GM19324 (cell line): ENCODE measurements at regions not wholly inside any gene's neighbourhood (a gene's known extent, or its start where the extent isn't known, plus 50 kb on each side); places are given as distances from the start of the nearest gene placed in this dataset.
"Not testable (repeated sequence)": the region's sequence is repeated elsewhere in the genome, so short reads cannot be mapped to it uniquely, and the experiment has no call there.

Experiments used
- ATAC-seq: cut with Tn5 transposase; IDR thresholded peaks from one replicate; pipeline ENCODE4 v1.9.1; 2021; ENCODE audit warnings: mild to moderate bottlenecking, moderate library complexity; ENCODE audit not compliant: unreplicated experiment, low FRiP score

GRCh38 chr4:71081192-71081591 lies 87.7 kb downstream of the DCK start:
- ATAC-seq, result no peak

DNA sequence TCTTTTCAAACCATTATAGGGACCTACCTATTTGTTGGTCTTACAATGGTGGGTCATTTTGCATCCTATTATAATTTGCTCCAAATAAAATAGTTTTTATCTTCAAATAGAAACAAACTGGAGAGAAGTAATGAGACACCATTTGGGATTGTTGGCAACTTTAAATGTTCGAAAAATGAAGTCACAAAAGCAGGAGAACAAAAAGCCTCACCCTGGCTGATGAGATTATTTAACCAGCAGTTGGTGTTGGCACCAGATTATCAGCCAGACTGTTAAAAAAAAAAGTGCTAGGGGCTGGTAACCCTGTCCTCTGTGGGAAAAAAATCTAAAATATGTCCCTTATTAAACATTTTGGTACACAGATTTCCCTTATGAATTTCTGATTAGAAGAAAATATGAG lies 100.3 kb downstream of the DCK start:
- no peak for ATAC-seq

- ATAC-seq, result no peak
Measured at GRCh38 chr4:71094201-71094600, 100.8 kb downstream of the DCK start.

DNA sequence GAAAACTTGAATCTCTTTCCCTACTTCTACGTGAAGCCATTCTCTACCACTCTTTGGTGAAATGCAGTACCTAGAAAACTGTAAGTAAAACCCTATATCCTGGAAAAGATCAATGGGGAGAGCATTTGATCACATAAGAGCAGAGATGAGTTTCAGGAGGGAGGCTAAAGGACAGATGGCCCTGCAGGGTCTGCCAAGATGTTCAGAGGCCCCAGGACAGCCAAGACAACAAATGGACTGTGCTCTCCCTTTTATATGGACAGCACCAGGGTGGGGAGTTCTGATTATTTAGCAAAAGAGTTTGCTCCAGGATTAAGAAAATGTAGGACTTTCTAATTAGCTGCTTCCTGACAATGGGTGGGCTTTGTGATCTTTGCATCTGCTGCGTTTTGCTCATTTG lies 101.7 kb downstream of the DCK start:
- ATAC-seq, result no peak

- peak; percentile 56 for ATAC-seq
Measured at GRCh38 chr4:71095545-71095944, 102.1 kb downstream of the DCK start.

- no peak for ATAC-seq
Measured at GRCh38 chr4:71107726-71108125, 114.3 kb downstream of the DCK start.

DNA sequence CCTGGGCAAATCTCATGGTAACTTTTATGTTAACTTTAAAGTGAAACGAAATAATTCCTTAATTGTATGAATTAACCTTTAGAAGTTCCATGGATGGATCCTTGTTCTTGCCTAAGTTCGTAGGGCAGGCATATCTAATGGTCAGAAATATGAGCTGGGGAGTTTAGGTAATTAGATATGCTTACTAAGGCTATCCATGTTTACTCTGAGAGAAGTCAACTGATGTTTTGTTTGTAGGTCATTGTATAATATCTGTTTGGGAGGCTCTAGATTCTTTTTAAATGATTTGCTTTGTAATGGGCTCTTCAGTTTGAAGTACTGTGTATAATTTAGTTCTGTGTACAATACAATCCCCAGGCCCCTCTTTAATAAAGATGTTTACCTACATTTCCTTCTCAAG lies 117.0 kb downstream of the DCK start:
- ATAC-seq, result no peak

GRCh38 chr4:71111133-71111532 lies 117.7 kb downstream of the DCK start:
- ATAC-seq, result not testable (repeated sequence)

GRCh38 chr4:71113294-71113693 lies 119.8 kb downstream of the DCK start:
- ATAC-seq, result no peak

GRCh38 chr4:71120831-71121524 lies 127.5 kb downstream of the DCK start:
- no peak for ATAC-seq

DNA sequence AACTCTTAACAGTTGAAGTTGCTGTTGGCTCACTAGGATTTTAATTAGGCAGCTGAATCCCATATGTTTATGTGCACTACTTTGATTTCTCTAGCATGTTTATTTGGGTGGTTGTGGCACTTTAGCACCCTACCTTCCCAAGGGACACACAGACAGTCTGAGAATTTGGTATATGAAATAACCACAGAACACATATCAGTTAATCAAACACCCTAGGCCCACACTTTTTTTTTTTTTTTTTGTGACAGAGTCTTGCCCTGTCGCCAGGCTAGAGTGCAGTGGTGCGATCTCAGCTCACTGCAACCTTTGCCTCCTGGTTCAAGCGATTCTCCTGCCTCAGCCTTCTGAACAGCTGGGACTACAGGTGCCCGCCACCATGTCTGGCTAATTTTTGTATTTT lies 130.5 kb downstream of the DCK start:
- no peak for ATAC-seq

DNA sequence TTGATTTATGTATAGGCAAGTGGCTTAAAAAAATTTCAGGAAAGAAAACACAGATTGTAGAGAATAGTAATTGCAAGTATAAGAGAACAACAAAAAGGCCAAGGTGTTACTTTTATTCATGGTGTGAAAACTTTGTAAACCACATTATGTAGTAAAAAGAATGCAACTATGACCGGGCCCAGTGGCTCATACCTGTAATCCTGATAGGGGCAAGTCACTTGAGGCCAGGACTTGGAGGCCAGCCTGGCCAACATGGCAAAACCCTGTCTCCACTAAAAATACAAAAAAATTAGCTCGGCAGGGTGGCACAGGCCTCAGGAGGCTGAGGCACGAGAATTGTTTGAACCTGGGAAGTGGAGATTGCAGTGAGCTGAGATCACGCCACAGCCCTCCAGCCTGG lies 131.7 kb downstream of the DCK start:
- no peak for ATAC-seq

GRCh38 chr4:71126719-71127118 lies 133.3 kb downstream of the DCK start:
- ATAC-seq, result no peak

- ATAC-seq, result no peak
Measured at GRCh38 chr4:71130827-71131603, 137.6 kb downstream of the DCK start.

GRCh38 chr4:71132486-71132885 lies 139.0 kb downstream of the DCK start:
- no peak for ATAC-seq

GRCh38 chr4:71133491-71133890 lies 140.0 kb downstream of the DCK start:
- no peak for ATAC-seq

GRCh38 chr4:71136071-71136470 lies 142.6 kb downstream of the DCK start:
- ATAC-seq, result no peak

GRCh38 chr4:71138007-71138615 lies 144.7 kb downstream of the DCK start:
- ATAC-seq, result no peak

- ATAC-seq, result no peak
Measured at GRCh38 chr4:71140563-71140962, 147.1 kb downstream of the DCK start.

- ATAC-seq, result no peak
Measured at GRCh38 chr4:71141125-71141524, 147.7 kb downstream of the DCK start.

- no peak for ATAC-seq
Measured at GRCh38 chr4:71147261-71147660, 153.8 kb downstream of the DCK start.

- ATAC-seq, result no peak
Measured at GRCh38 chr4:71148545-71148944, 155.1 kb downstream of the DCK start.
